Ovary (tissue), 7 donors: ENCODE measurements at regions not wholly inside any gene's neighbourhood (a gene's known extent, or its start where the extent isn't known, plus 50 kb on each side); places are given as distances from the start of the nearest gene placed in this dataset.

Experiments used
- DNase-seq, 5 donors: peaks; one replicate each; pipeline ENCODE4 v3.0.0-alpha.2; 2019 to 2020
- H3K27ac ChIP-seq, 2 donors: fragments of 200-600 bp; one replicate each; pipeline versions ENCODE4 v1.5.1 to v1.8.0; 2019 to 2022
- H3K27me3 ChIP-seq: fragments of 200-600 bp; one replicate; pipeline ENCODE4 v1.8.0; 2022
- H3K36me3 ChIP-seq: fragments of 200-600 bp; sonication (generic); one replicate; pipeline ENCODE4 v1.5.1; 2019
- H3K4me1 ChIP-seq: one replicate; pipeline ENCODE4 v1.8.1; 2013; ENCODE audit warnings: mild to moderate bottlenecking, moderate library complexity; ENCODE audit not compliant: insufficient read depth
- H3K4me3 ChIP-seq: fragments of 200-600 bp; sonication (generic); one replicate; pipeline ENCODE4 v1.5.1; 2017
- H3K9me3 ChIP-seq, 2 donors: fragments of 200-600 bp in 1 of 2; sonication (generic) in 1 of 2; one replicate each; pipeline versions ENCODE4 v1.5.1 to v1.8.1; 2013 to 2019; ENCODE audit warnings: mild to moderate bottlenecking in 1 of 2, moderate library complexity in 1 of 2
- CTCF ChIP-seq, 3 donors: fragments of 450-650 bp in 2 of 3; fragments of 200-600 bp in 1 of 3; IDR thresholded peaks; one replicate each; pipeline versions ENCODE4 v1.5.1 to v1.8.0; 2016 to 2022; ENCODE audit warnings: antibody characterized with exemption in 3 of 3, mild to moderate bottlenecking in 1 of 3
- EP300 ChIP-seq: sonication (generic); formaldehyde crosslinking; IDR thresholded peaks from one replicate; pipeline ENCODE4 v1.6.1; 2017; ENCODE audit warnings: antibody characterized with exemption
- POLR2A ChIP-seq: fragments of 450-650 bp; IDR thresholded peaks from one replicate; pipeline ENCODE4 v1.6.1; 2017; ENCODE audit warnings: antibody characterized with exemption, mild to moderate bottlenecking, moderate library complexity
- WGBS, 3 donors: extraction: QIAGEN DNeasy Blood & Tissue Kit in 1 of 3; methylation state at CpG; one replicate each; pipeline versions ENCODE4 v1.1.5 to v1.1.7; 2013 to 2017; 5-methylcytosine and 5-hydroxymethylcytosine counted together
- intact Hi-C, 4 donors: fragments of 100-400 bp; cut with DNase I; formaldehyde crosslinking; loops; one replicate each; pipeline versions ENCODE4 v1.11.0 to v1.15.1; 2022 to 2023
- donor health status: DM: no; HTN: no; CAD: no; lungs with moderate emphysema.
- donor health status: DM: no; HTN: no; CAD: no.
- donor health status: Bipolar disorder and iron deficiency.
- donor health status: DM: no; HTN: no; CAD: no.
- donor health status: DM: yes; HTN: yes; CAD: no.

DNA sequence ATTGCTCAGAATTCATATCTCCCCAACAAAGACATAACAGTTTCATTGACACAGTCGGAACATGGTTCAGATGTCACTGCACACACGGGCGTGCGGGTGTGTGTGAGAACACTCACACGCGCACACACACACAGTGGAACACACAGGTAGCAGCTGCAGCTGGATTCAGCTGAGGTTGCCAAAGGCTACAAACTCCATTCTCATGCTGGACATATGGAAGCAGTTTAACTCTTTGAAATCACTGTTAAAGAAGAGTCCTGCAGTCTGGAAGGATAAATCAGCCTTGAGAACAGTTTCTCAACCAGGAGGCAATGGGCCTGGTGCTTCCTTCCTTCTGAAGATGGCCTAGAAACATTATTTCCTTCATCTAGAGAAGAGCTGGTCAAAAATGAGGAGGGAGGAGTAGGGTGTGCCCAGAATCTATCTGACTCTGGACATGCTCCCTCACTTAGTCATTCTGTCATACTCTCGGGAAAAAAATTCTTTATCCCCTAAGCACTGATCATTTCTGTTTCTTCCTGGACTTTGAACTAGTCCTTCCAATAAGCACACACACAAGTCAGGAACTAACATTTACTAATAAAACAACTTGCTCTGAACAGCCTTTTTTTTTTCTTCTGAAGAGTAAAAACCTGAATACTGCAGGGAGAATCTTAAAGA is 160.6 kb downstream of the ZDHHC21 start:
- Histone ChIP-seq H3K9me3 (no peaks in the 10 kb centered on the region), H3K4me3 (no peak overlapping the region), H3K36me3 (no peaks in the 10 kb centered on the region), H3K27ac (no peak overlapping the region), H3K4me1 (no peaks in the 10 kb centered on the region), H3K27me3 (no peaks in the 10 kb centered on the region)
- no peak for DNase-seq
- WGBS, 3 donors = 17 to 43% (median 23%) methylated on average over 7 of the region's 7 CpGs
- intact Hi-C loops = no loop called here
- TF ChIP-seq EP300 (no peak), POLR2A (no peak), CTCF (IDR thresholded peaks at IDR 0.05) (no peak)

DNA sequence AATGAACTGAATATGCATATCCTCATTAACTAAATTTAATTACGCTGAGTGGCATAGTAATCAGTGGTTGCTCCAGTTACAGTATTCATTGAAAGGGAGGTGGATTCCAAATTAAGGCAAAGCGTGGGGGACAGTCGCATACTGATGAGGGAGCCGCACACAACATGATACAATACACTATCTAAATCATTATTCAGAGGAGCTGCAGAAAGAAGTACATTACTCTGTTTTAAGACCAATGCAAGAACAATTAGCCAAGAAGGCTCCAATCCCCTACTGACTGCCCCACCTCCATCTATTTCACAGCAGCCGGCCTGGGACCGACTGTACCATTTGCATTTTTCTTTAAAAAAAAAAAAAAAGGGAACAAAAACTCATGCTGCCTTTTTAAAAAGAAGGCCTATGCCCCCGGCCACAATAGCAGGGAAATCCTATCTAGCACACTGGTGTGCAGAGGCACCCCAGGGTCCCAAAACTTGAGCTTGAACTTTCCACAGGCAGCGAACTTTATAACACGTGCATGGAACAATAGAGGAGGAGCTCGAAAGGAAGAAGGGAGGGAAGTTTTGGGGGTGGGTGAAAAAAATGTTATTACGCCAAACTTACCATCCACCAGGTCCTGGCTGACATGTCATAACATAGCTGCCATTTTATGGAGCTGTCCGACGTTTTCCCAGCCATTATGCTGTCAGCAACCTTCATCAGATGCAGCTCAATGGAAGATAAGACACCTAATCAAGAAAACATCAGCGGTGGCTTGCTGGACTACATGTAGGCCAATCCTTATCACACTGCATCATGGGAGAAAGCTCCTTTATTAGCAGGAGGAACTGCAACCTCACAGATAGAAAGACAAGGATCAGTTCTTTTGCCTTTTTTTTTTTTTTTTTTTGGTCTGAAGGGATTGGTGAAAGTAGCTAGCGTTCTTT is 161.6 kb downstream of the ZDHHC21 start:
- intact Hi-C loops = no loop called here
- TF ChIP-seq POLR2A (no peak), CTCF (IDR thresholded peaks at IDR 0.05) (no peak), EP300 (no peak)
- no peak overlapping the region for H3K4me3 ChIP-seq

DNA sequence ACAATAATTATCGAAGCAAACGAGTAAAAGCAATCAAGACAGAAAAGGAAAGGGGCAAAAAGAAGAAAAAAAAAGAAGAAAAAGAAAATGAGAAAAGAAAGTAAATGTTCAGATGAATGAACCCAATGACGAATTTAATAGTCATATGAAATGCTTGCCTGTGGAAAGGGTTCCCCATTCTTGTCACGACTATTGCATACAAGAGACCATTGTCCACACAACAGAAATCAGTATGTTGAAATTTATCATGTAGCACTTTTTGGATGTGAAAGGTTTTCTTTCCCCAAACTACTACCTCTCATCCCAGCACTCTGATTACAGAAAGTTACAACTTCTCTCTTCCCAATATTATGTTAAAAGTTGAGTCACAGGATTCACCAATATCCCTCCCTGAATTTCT is 162.4 kb downstream of the ZDHHC21 start:
- no peak for TF ChIP-seq POLR2A
- no peak for TF ChIP-seq CTCF (IDR thresholded peaks at IDR 0.05)
- TF ChIP-seq EP300 = no peak
- Histone ChIP-seq H3K4me1 (no peaks in the 10 kb centered on the region), H3K36me3 (no peaks in the 10 kb centered on the region), H3K9me3 (no peaks in the 10 kb centered on the region), H3K27ac (no peak overlapping the region), H3K27me3 (no peaks in the 10 kb centered on the region), H3K4me3 (no peak overlapping the region)
- no peak for DNase-seq
- intact Hi-C loops = no loop called here
- WGBS, 3 donors = 83 to 93% (median 90%) methylated on average over 4 of the region's 4 CpGs

More for the DNA sequence above, 161.6 kb downstream of the ZDHHC21 start:
- H3K27ac ChIP-seq = no peak overlapping the region
- WGBS, 3 donors = 65 to 69% (median 66%) methylated on average over 15 of the region's 15 CpGs
- no peak for DNase-seq
- no peaks in the 10 kb centered on the region for H3K27me3 ChIP-seq
- no peaks in the 10 kb centered on the region for H3K36me3 ChIP-seq
- no peaks in the 10 kb centered on the region for H3K9me3 ChIP-seq
- no peaks in the 10 kb centered on the region for H3K4me1 ChIP-seq

GRCh38 chr9:14530366-14530765 is 162.9 kb downstream of the ZDHHC21 start:
- WGBS, 3 donors = 64 to 73% (median 70%) methylated on average over 6 of the region's 6 CpGs
- H3K4me3 ChIP-seq = no peak overlapping the region
- intact Hi-C loops = no loop called here
- no peaks in the 10 kb centered on the region for H3K36me3 ChIP-seq
- H3K9me3 ChIP-seq = no peaks in the 10 kb centered on the region
- DNase-seq = no peak
- no peaks in the 10 kb centered on the region for H3K27me3 ChIP-seq
- TF ChIP-seq POLR2A = no peak
- H3K27ac ChIP-seq = no peak overlapping the region
- H3K4me1 ChIP-seq = no peaks in the 10 kb centered on the region

DNA sequence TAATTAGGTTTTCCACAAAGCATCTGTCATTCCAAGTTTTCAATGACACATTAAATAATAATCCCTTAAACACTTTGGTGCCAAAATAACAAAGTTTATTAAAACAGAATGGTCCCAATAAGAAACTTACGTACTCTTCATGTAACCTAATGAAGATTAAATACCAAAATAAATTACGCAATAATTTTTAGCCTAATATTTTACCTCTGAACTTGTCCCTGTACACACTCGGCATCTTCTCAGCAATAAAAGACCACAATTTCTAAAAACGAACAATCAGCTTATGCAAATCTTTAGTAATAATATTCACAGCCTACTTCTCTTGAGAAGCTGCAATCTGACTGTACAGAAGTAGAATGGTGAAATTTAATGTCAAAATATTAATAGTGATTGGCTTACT is 163.6 kb downstream of the ZDHHC21 start:
- intact Hi-C loops = no loop called here

More for the DNA sequence above, 163.6 kb downstream of the ZDHHC21 start:
- no peaks in the 10 kb centered on the region for H3K36me3 ChIP-seq
- 86 to 93% (median 91%) methylated on average over 4 of the region's 4 CpGs for WGBS, 3 donors
- H3K27me3 ChIP-seq = no peaks in the 10 kb centered on the region
- H3K4me3 ChIP-seq = no peak overlapping the region
- H3K9me3 ChIP-seq = no peaks in the 10 kb centered on the region
- TF ChIP-seq EP300 (no peak), POLR2A (no peak), CTCF (IDR thresholded peaks at IDR 0.05) (no peak)
- H3K4me1 ChIP-seq = no peaks in the 10 kb centered on the region
- no peak for DNase-seq
- H3K27ac ChIP-seq = no peak overlapping the region
